ENCODE measurements at regions not wholly inside any gene's neighbourhood (a gene's known extent, or its start where the extent isn't known, plus 50 kb on each side); places are given as distances from the start of the nearest gene placed in this dataset.

- Histone ChIP-seq H3K4me1 (ENCODE audit: control insufficient read depth, insufficient read depth, low read length) (peaks cover 15% of the 10 kb centered on the region), H3K27ac (ENCODE audit: low read depth, low read length) (no peak overlapping the region), H3K36me3 (ENCODE audit: control insufficient read depth, insufficient read depth, low read length) (no peaks in the 10 kb centered on the region), H3K27me3 (ENCODE audit: control insufficient read depth, insufficient read depth, low read length) (no peaks in the 10 kb centered on the region), H3K4me3 (ENCODE audit: low read depth, low read length) (no peak overlapping the region), H3K9me3 (ENCODE audit: control insufficient read depth, insufficient read depth, low read length) (no peaks in the 10 kb centered on the region)
- 94% methylated on average over 23 of the region's 23 CpGs for WGBS (ENCODE audit: insufficient coverage)
- DNase-seq (ENCODE audit: low read depth in 4 of 6, low spot score in 6 of 6): no peak
Measured at GRCh38 chr1:3976821-3977220, 76.7 kb upstream of the C1orf174 start.

DNA sequence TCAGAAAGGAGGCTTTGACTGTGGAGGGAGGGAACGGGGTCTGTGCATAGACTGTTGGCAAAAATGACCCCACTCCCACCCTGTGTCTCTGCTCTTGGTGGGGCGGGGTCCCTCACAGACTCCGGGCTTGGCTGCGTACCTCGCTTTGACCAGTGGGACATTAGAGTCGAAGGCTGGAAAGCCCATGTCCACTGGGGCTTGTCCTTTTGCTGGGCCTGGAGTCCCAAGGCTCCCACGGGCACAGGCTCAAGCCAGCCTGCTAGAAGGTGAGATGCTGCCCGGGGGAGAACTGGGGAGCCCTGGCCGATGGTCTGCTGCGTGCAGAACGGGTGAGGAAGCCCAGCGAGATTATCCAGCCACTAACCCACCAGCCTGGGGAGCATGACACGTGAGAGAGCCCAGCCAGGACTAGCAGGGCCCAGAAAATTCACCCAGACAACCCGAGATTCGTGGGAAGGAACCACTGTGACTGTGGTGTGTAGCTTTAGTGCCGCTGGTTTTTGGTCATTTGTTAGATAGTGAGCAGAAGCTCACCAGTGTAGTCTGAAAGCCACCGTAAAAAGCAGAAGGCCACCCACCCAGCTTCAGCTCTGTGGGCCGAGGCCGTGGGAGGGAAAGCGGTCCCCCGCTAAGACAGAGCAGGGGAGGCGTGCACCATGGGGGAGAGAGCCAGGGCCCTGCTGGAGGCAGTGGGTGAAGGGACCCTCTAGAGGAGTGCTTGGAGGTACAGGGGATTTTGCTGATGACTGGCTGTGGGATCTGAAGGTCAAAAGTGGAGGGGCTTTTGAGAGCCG, 78.3 kb upstream of the C1orf174 start:
- Histone ChIP-seq H3K4me1 (ENCODE audit: control insufficient read depth, insufficient read depth, low read length) (peaks cover 28% of the 10 kb centered on the region), H3K9me3 (ENCODE audit: control insufficient read depth, insufficient read depth, low read length) (no peaks in the 10 kb centered on the region), H3K36me3 (ENCODE audit: control insufficient read depth, insufficient read depth, low read length) (no peaks in the 10 kb centered on the region), H3K27me3 (ENCODE audit: control insufficient read depth, insufficient read depth, low read length) (no peaks in the 10 kb centered on the region), H3K4me3 (ENCODE audit: low read depth, low read length) (no peak overlapping the region), H3K27ac (ENCODE audit: low read depth, low read length) (no peak overlapping the region)
- DNase-seq (ENCODE audit: low read depth in 4 of 6, low spot score in 6 of 6): no peak
- 69% methylated on average over 22 of the region's 23 CpGs for WGBS (ENCODE audit: insufficient coverage)

DNA sequence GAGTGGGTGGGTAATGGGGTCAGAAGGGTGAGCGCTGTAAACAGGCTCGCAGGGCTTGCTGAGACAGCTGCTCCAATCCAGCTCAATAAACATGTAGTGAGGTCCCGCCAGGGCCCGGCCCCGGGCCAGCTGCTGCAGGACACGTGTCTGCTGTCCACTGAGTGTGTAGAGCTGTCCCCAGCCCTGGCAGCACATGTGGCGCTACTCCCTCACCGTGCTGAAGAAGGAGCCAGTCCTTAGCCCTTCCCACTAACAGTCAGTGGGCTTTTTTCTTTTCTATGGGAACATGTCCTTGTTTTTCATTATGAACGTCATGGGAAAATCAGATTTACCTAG, 78.9 kb upstream of the C1orf174 start:
- H3K36me3 ChIP-seq (ENCODE audit: control insufficient read depth, insufficient read depth, low read length): no peaks in the 10 kb centered on the region
- 28% methylated on average over 7 of the region's 9 CpGs for WGBS (ENCODE audit: insufficient coverage)
- peak in 1 of 6 donors; percentile 24 for DNase-seq (ENCODE audit: low read depth in 4 of 6, low spot score in 6 of 6)
- H3K4me1 ChIP-seq (ENCODE audit: control insufficient read depth, insufficient read depth, low read length): peaks cover 28% of the 10 kb centered on the region
- no peak overlapping the region for H3K4me3 ChIP-seq (ENCODE audit: low read depth, low read length)
- no peak overlapping the region for H3K27ac ChIP-seq (ENCODE audit: low read depth, low read length)
- H3K27me3 ChIP-seq (ENCODE audit: control insufficient read depth, insufficient read depth, low read length): no peaks in the 10 kb centered on the region
- no peaks in the 10 kb centered on the region for H3K9me3 ChIP-seq (ENCODE audit: control insufficient read depth, insufficient read depth, low read length)

DNA sequence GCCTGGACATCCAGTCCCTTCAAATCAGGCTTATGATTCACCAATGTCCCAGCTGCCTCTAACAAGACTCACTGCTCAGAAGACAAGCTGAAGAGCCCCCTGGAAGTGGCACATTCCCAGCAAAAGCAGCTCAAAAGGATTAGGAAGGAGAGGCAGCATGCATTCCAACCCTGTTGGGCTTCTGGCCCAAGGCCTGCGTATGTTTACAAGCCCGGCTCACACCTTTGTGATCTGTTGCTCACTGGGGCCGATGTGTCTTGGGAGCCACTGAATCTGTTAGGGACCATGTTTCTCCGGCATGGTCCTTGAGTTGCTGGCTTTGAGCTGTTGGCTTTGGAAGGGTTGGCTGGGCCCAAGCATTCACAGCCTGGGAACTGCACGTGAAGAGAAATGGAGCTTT, 81.2 kb upstream of the C1orf174 start:
- H3K4me1 ChIP-seq (ENCODE audit: control insufficient read depth, insufficient read depth, low read length): peaks cover 28% of the 10 kb centered on the region
- H3K27me3 ChIP-seq (ENCODE audit: control insufficient read depth, insufficient read depth, low read length): no peaks in the 10 kb centered on the region
- WGBS (ENCODE audit: insufficient coverage): 81% methylated on average over 5 of the region's 5 CpGs
- no peaks in the 10 kb centered on the region for H3K36me3 ChIP-seq (ENCODE audit: control insufficient read depth, insufficient read depth, low read length)
- peak in 2 of 6 donors; percentile 4 to 28 for DNase-seq (ENCODE audit: low read depth in 4 of 6, low spot score in 6 of 6)
- no peak overlapping the region for H3K27ac ChIP-seq (ENCODE audit: low read depth, low read length)
- no peak overlapping the region for H3K4me3 ChIP-seq (ENCODE audit: low read depth, low read length)
- no peaks in the 10 kb centered on the region for H3K9me3 ChIP-seq (ENCODE audit: control insufficient read depth, insufficient read depth, low read length)

DNA sequence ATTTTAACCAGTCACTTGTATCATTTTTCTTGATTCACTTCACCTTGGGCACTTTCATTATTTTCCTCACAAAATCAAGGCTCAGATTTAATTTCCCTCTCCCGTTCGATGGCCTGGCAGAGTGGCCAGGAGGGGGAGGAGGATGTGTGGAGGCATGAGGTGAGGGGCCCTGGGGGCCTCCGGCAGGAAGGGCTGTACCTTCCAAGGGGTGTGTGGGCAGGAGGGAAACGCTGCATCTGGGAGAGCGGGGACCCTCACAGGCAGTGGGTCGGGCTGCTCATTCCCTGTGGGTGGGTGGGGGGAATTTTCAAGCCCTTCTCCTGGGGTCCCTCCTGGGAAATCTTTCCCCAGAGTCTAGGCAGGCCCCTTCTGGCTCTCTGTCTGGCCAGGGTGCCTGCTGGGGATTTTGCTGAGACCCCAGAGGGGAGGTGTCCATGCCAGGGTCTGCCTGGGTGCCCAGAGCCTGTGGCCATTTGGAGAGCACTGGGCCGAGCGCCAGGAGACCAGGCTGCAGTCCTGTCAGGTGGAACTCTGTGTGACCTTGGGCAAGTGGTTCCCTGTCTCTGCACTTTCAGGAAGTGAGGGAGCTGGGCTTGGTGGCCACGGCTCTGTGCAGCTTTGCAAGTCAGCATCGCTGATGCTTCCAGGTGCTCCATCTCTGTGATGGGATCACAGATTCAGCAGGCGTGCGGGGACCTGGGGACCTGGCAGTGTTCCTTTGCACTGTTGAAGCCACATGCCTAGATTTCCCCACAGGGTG, 81.9 kb upstream of the C1orf174 start:
- DNase-seq (ENCODE audit: low read depth in 4 of 6, low spot score in 6 of 6): peak in 1 of 6 donors; percentile 14
- no peak overlapping the region for H3K4me3 ChIP-seq (ENCODE audit: low read depth, low read length)
- peaks cover 28% of the 10 kb centered on the region for H3K4me1 ChIP-seq (ENCODE audit: control insufficient read depth, insufficient read depth, low read length)
- no peak overlapping the region for H3K27ac ChIP-seq (ENCODE audit: low read depth, low read length)
- no peaks in the 10 kb centered on the region for H3K36me3 ChIP-seq (ENCODE audit: control insufficient read depth, insufficient read depth, low read length)
- H3K27me3 ChIP-seq (ENCODE audit: control insufficient read depth, insufficient read depth, low read length): no peaks in the 10 kb centered on the region
- 78% methylated on average over 10 of the region's 12 CpGs for WGBS (ENCODE audit: insufficient coverage)
- H3K9me3 ChIP-seq (ENCODE audit: control insufficient read depth, insufficient read depth, low read length): no peaks in the 10 kb centered on the region

- Histone ChIP-seq H3K27me3 (ENCODE audit: control insufficient read depth, insufficient read depth, low read length) (no peaks in the 10 kb centered on the region), H3K4me3 (ENCODE audit: low read depth, low read length) (no peak overlapping the region), H3K36me3 (ENCODE audit: control insufficient read depth, insufficient read depth, low read length) (no peaks in the 10 kb centered on the region), H3K4me1 (ENCODE audit: control insufficient read depth, insufficient read depth, low read length) (peaks cover 28% of the 10 kb centered on the region), H3K9me3 (ENCODE audit: control insufficient read depth, insufficient read depth, low read length) (no peaks in the 10 kb centered on the region), H3K27ac (ENCODE audit: low read depth, low read length) (no peak overlapping the region)
- 10% methylated on average over 3 of the region's 9 CpGs for WGBS (ENCODE audit: insufficient coverage)
- peak in 1 of 6 donors; percentile 46 for DNase-seq (ENCODE audit: low read depth in 4 of 6, low spot score in 6 of 6)
Measured at GRCh38 chr1:3983181-3983580, 83.1 kb upstream of the C1orf174 start.

DNA sequence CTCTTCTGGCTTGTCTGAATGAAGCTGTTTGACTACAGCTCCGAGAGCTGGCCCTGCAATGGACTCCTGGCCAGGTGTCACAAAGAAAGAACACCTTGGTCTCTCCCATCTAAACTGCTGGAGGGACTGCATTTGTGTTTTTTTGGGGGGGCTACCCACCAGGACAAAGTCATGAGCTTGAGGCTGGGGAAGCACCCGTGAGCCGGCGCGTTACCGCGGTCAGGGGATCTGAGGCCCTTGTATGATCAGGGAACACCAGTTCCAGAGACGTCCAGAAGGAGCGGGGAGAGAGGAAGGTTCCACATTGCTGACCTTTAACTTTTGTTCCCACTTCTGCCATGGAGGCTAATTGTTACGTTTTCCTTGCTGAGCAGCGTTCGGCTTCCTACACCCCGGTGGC, 84.5 kb upstream of the C1orf174 start:
- H3K27ac ChIP-seq (ENCODE audit: low read depth, low read length): no peak overlapping the region
- H3K9me3 ChIP-seq (ENCODE audit: control insufficient read depth, insufficient read depth, low read length): no peaks in the 10 kb centered on the region
- H3K27me3 ChIP-seq (ENCODE audit: control insufficient read depth, insufficient read depth, low read length): no peaks in the 10 kb centered on the region
- WGBS (ENCODE audit: insufficient coverage): 84% methylated on average over 13 of the region's 13 CpGs
- H3K4me3 ChIP-seq (ENCODE audit: low read depth, low read length): no peak overlapping the region
- H3K4me1 ChIP-seq (ENCODE audit: control insufficient read depth, insufficient read depth, low read length): peaks cover 18% of the 10 kb centered on the region
- DNase-seq (ENCODE audit: low read depth in 4 of 6, low spot score in 6 of 6): no peak
- H3K36me3 ChIP-seq (ENCODE audit: control insufficient read depth, insufficient read depth, low read length): no peaks in the 10 kb centered on the region

DNA sequence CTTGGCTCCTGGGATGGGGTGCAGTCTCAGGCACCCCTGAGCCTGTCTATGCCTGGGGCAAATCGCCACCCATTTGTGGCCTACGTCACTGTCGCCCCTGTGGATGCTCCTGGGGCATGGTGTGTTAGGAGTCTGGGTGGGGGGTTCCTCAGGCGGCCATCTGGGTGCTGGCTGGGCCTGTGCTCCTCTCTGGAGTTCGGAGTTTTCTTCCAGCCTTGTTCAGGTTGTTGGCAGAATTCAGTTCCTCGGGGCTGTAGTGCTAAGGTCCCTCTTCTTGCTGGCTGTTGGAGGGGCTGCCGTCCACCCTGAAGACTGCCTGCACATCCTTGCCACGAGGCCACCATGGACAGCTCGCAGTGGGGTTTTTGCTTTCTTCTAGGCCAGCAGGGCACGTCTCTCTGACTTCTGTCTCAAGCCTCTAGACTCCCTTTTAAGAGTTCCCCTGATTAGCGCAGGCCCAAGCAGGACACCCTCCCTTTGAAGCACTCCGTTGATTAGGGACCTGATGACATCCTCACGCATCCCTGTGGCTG, 86.7 kb upstream of the C1orf174 start:
- peaks cover 14% of the 10 kb centered on the region for H3K4me1 ChIP-seq (ENCODE audit: control insufficient read depth, insufficient read depth, low read length)
- 83% methylated on average over 13 of the region's 13 CpGs for WGBS (ENCODE audit: insufficient coverage)
- no peak for DNase-seq (ENCODE audit: low read depth in 4 of 6, low spot score in 6 of 6)
- H3K27ac ChIP-seq (ENCODE audit: low read depth, low read length): no peak overlapping the region
- H3K4me3 ChIP-seq (ENCODE audit: low read depth, low read length): no peak overlapping the region
- no peaks in the 10 kb centered on the region for H3K27me3 ChIP-seq (ENCODE audit: control insufficient read depth, insufficient read depth, low read length)
- H3K9me3 ChIP-seq (ENCODE audit: control insufficient read depth, insufficient read depth, low read length): no peaks in the 10 kb centered on the region
- no peaks in the 10 kb centered on the region for H3K36me3 ChIP-seq (ENCODE audit: control insufficient read depth, insufficient read depth, low read length)

DNA sequence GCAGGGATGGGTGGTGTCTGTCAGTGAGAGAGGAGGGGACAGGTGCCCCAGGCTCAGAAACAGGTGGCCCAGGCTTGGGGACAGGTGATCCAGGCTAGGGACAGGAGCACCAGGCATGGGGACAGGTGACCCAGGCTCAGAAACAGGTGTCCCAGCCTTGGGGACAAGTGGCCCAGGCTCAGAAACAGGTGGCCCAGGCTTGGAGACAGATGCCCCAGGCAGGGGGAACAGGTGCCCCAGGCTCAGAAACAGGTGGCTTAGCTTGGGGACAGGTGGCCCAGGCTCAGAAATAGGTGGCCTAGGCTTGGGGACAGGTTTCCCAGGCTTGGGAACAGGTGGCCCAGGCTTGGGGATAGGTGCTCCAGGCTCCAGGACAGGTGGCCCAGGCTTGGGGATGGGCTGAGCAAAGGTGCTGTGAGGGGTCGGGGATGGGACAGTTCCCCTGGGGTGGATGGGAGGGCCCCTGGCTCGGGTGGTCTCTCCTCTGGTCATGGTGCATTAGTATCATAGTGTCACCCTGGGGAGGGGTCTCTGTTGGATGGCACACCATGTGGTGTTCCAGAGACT, 87.7 kb upstream of the C1orf174 start:
- no peaks in the 10 kb centered on the region for H3K27me3 ChIP-seq (ENCODE audit: control insufficient read depth, insufficient read depth, low read length)
- DNase-seq (ENCODE audit: low read depth in 4 of 6, low spot score in 6 of 6): no peak
- H3K9me3 ChIP-seq (ENCODE audit: control insufficient read depth, insufficient read depth, low read length): no peaks in the 10 kb centered on the region
- no peaks in the 10 kb centered on the region for H3K36me3 ChIP-seq (ENCODE audit: control insufficient read depth, insufficient read depth, low read length)
- no peak overlapping the region for H3K27ac ChIP-seq (ENCODE audit: low read depth, low read length)
- 79% methylated on average over 2 of the region's 2 CpGs for whole genome bisulfite sequencing (ENCODE audit: insufficient coverage)
- peaks cover 7% of the 10 kb centered on the region for H3K4me1 ChIP-seq (ENCODE audit: control insufficient read depth, insufficient read depth, low read length)
- no peak overlapping the region for H3K4me3 ChIP-seq (ENCODE audit: low read depth, low read length)

Data from spinal cord (tissue), 9 donors.